ENCODE measurements at regions not wholly inside any gene's neighbourhood (a gene's known extent, or its start where the extent isn't known, plus 50 kb on each side); places are given as distances from the start of the nearest gene placed in this dataset.
"Not testable (repeated sequence)": the region's sequence is repeated elsewhere in the genome, so short reads cannot be mapped to it uniquely, and the experiment has no call there.

DNA sequence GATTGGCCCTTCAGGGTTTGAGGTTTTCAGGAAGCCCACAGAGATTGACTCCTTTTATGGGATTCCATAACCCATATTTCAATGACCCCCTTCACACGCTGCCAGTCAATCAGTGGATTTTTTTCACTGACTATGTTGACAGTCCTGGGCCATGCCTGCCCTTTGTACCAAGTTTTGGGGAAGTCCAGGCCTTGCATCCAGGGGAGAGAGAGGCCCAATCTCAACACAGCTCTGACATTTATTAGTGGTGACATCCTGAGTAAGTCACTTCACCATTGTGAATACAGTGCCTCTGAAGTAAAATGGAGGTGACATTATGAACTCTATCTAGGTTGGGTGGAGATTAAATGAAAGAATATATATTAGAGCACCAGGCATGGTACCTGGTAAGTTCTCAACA, 181.1 kb downstream of the NUFIP1 start:
- Mint-ChIP-seq H3K27me3 (peaks cover 2% of the 10 kb centered on the region), H3K9me3 (no peaks in the 10 kb centered on the region), H3K36me3 (peaks cover 1% of the 10 kb centered on the region), H3K4me1 (no peaks in the 10 kb centered on the region), H3K4me3 (no peak overlapping the region), H3K27ac (no peak overlapping the region)

GRCh38 chr13:44807449-44808034, 181.7 kb downstream of the NUFIP1 start:
- H3K27ac Mint-ChIP-seq: no peak overlapping the region
- no peaks in the 10 kb centered on the region for H3K9me3 Mint-ChIP-seq
- H3K27me3 Mint-ChIP-seq: peaks cover 2% of the 10 kb centered on the region
- H3K4me3 Mint-ChIP-seq: no peak overlapping the region
- peaks cover 1% of the 10 kb centered on the region for H3K36me3 Mint-ChIP-seq
- H3K4me1 Mint-ChIP-seq: no peaks in the 10 kb centered on the region

DNA sequence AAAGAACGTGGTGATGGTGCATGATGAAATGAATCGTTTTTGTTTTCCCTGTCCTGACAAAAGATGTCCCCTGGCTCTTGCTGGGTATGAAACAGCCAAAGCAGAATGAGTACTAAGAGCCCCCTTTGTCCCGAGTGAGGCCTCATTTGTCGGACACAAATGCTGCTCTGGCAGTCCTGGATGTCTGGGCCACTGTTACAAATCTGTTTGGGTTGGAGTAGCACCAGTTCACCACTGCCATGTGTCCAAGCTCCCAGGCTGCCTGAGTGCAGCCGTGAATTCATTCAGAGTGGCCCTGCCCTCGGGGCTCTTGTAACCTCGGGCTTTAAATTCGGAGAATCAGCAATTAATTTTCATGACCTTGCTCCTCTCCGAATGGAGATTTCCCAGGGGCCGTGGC, 182.4 kb downstream of the NUFIP1 start:
- no peaks in the 10 kb centered on the region for H3K4me1 Mint-ChIP-seq

GRCh38 chr13:44805585-44805984, 183.7 kb downstream of the NUFIP1 start:
- H3K4me1 Mint-ChIP-seq: no peaks in the 10 kb centered on the region

More for the DNA sequence above, 182.4 kb downstream of the NUFIP1 start:
- no peaks in the 10 kb centered on the region for H3K9me3 Mint-ChIP-seq
- H3K27ac Mint-ChIP-seq: no peak overlapping the region
- H3K36me3 Mint-ChIP-seq: peaks cover 1% of the 10 kb centered on the region
- no peak overlapping the region for H3K4me3 Mint-ChIP-seq
- H3K27me3 Mint-ChIP-seq: peaks cover 2% of the 10 kb centered on the region

DNA sequence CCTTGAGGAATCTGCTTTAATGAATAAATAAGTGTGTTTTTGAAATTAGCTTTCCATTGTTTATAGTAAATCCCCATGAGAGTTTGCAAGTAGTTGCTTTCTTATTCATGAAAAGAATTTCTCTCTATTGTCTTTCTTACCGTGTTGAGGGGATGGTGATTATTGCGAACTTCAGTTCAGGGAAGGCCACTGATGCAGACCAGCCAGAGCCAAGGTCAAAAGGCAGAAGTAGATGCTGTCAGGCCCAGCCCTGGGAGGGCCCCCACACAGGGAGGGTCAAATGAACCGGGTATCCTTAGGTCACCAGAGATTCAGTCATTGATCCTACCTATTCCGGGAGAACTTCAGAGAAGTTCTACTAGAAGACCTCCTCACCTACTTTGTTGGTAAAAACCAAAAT, 185.9 kb downstream of the NUFIP1 start:
- Mint-ChIP-seq H3K4me3 (no peak overlapping the region), H3K27me3 (no peaks in the 10 kb centered on the region), H3K36me3 (peaks cover 1% of the 10 kb centered on the region), H3K27ac (no peak overlapping the region), H3K4me1 (no peaks in the 10 kb centered on the region), H3K9me3 (no peaks in the 10 kb centered on the region)

More at GRCh38 chr13:44805585-44805984, 183.7 kb downstream of the NUFIP1 start:
- no peaks in the 10 kb centered on the region for H3K9me3 Mint-ChIP-seq
- H3K4me3 Mint-ChIP-seq: no peak overlapping the region
- no peak overlapping the region for H3K27ac Mint-ChIP-seq
- H3K36me3 Mint-ChIP-seq: peaks cover 1% of the 10 kb centered on the region
- H3K27me3 Mint-ChIP-seq: no peaks in the 10 kb centered on the region

DNA sequence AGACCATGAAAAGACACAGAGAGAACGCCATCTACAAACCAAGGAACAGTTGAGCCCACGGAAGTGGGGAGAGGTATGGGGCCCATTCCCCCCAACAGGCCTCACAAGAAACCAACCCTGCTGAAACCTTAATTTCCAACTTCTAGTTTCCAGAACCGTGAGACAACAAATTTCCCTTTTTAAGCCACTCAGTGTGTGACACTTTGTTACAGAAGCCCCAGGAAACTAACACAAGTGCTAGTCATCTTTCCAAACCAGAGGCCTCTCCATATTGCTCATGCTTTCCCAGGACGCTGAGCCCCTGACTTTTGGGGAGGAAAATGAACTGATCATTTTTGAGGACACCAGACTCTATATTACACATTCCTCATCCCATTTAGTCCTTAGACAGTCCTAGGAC, 186.8 kb downstream of the NUFIP1 start:
- Mint-ChIP-seq H3K4me1 (no peaks in the 10 kb centered on the region), H3K27me3 (no peaks in the 10 kb centered on the region), H3K36me3 (peaks cover 1% of the 10 kb centered on the region), H3K27ac (no peak overlapping the region), H3K9me3 (no peaks in the 10 kb centered on the region), H3K4me3 (no peak overlapping the region)

DNA sequence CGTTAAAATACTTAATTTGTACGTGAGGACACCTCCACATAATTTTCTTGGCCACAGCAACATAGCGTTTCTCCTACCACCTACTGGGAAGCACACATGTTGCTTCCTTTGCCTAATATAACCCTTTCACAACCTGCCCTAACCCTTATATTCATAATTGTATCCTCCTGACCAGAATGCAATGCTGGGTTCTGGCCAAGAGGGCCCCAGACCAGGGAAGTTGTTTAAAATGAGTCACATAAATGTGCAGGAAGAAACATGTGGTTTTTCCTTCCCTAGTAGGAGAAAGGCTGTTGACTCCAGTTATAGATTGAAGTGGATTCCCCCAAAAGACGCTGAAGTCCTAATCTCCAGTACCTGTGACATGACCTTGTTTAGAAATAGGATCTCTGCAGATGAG, 187.3 kb downstream of the NUFIP1 start:
- no peaks in the 10 kb centered on the region for H3K4me1 Mint-ChIP-seq
- no peaks in the 10 kb centered on the region for H3K27me3 Mint-ChIP-seq
- no peaks in the 10 kb centered on the region for H3K9me3 Mint-ChIP-seq
- H3K36me3 Mint-ChIP-seq: peaks cover 1% of the 10 kb centered on the region
- H3K27ac Mint-ChIP-seq: no peak overlapping the region
- no peak overlapping the region for H3K4me3 Mint-ChIP-seq

GRCh38 chr13:44800626-44801025, 188.6 kb downstream of the NUFIP1 start:
- Mint-ChIP-seq H3K4me3 (no peak overlapping the region), H3K27me3 (no peaks in the 10 kb centered on the region), H3K36me3 (peaks cover 1% of the 10 kb centered on the region), H3K4me1 (no peaks in the 10 kb centered on the region), H3K27ac (no peak overlapping the region), H3K9me3 (no peaks in the 10 kb centered on the region)

DNA sequence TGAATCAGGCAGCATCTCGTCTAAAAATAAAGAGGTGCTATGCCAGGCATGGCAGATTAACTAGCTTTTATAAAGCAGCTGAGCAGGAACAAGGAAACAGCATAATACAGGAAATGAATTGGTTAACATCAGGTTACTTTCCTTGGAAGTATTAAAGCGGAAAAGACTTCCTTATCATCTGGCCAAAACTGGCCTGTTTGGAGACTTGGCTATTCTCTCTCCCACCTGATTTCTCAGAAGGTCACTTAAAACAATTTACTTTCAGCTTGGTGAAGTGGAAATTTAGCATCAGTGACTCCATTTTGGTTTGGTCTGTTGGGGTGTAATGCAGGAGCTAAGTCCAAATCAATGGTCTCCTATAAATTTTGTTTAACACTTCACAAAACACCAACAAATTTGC, 191.6 kb downstream of the NUFIP1 start:
- H3K4me3 Mint-ChIP-seq: no peak overlapping the region
- H3K9me3 Mint-ChIP-seq: no peaks in the 10 kb centered on the region
- no peaks in the 10 kb centered on the region for H3K27me3 Mint-ChIP-seq
- no peaks in the 10 kb centered on the region for H3K36me3 Mint-ChIP-seq
- H3K4me1 Mint-ChIP-seq: no peaks in the 10 kb centered on the region
- no peak overlapping the region for H3K27ac Mint-ChIP-seq

DNA sequence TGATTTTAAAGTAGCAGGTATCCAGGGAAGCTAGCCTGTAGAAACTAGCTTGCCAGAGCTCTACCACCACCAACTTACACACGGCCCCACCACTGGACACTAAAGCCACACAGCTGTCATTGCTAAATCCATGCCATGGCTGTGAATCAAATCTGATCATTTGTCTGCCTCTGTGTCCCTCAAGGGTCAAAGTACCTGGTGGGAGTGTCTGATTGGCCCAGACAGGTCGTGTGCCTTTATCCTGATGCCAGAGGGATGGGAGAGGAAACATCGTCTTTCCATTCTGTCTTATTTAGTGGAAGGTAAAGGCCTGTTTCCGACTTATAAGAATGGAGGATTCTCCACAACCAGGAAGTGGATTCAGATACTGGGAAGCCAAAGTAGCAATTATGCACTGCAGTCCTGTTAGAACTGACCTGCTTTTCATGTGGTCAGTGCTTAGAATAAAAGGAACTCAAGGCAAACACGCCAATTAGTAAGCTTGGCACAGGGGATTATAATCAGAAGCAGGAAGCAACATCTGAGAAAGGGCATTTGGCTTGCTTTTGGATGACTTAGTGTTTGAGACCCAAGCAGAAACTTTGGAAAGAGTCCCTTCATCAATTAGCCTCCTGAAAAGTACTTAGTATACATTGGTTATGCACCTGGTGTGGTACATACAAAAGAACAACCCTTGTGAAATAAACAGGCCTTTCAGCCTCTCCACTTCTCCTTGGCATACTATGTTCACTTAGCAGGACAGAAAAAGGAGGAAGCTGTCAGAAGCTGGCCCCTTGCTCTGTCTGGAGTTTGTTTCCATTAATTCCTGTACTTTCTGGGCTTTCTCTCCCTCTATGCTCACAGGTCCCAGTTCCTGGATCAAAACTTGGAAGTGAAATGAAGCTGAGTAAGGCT, 192.4 kb downstream of the NUFIP1 start:
- no peaks in the 10 kb centered on the region for H3K9me3 Mint-ChIP-seq
- H3K4me1 Mint-ChIP-seq: no peaks in the 10 kb centered on the region
- no peaks in the 10 kb centered on the region for H3K27me3 Mint-ChIP-seq
- H3K36me3 Mint-ChIP-seq: no peaks in the 10 kb centered on the region
- no peak overlapping the region for H3K27ac Mint-ChIP-seq
- no peak overlapping the region for H3K4me3 Mint-ChIP-seq

GRCh38 chr13:44796039-44796438, 193.2 kb downstream of the NUFIP1 start:
- H3K4me3 Mint-ChIP-seq, H3K9me3 Mint-ChIP-seq, H3K4me1 Mint-ChIP-seq, H3K27ac Mint-ChIP-seq, H3K36me3 Mint-ChIP-seq, H3K27me3 Mint-ChIP-seq: not testable (repeated sequence)

DNA sequence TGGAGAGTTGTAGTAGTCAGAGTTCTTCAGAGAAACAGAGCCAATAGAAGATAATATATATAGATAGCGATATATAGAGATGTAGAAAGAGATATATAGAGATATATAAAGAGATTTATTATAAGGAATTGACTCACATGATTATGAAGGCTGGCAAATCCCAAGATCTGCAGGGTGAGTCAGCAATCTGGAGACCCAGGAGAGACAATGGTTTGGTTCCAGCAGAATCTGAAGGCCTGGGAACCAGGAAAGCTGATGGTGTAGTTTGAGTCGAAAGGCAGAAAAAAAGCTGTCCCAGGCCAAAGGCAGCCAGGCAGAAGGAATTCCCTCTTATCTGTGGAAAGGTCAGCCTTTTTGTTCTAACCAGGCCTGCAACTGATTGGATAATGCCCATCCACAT, 194.1 kb downstream of the NUFIP1 start:
- H3K9me3 Mint-ChIP-seq: no peaks in the 10 kb centered on the region
- H3K27ac Mint-ChIP-seq: no peak overlapping the region
- H3K4me1 Mint-ChIP-seq: no peaks in the 10 kb centered on the region
- H3K27me3 Mint-ChIP-seq: no peaks in the 10 kb centered on the region
- H3K4me3 Mint-ChIP-seq: no peak overlapping the region
- no peaks in the 10 kb centered on the region for H3K36me3 Mint-ChIP-seq

- H3K36me3 Mint-ChIP-seq: no peaks in the 10 kb centered on the region
- no peaks in the 10 kb centered on the region for H3K4me1 Mint-ChIP-seq
- H3K27me3 Mint-ChIP-seq: no peaks in the 10 kb centered on the region
- no peak overlapping the region for H3K4me3 Mint-ChIP-seq
- H3K27ac Mint-ChIP-seq: no peak overlapping the region
- H3K9me3 Mint-ChIP-seq: no peaks in the 10 kb centered on the region
These were observed 197.2 kb downstream of the NUFIP1 start for GRCh38 chr13:44792096-44792495.

GRCh38 chr13:44790289-44790688, 199.0 kb downstream of the NUFIP1 start:
- Mint-ChIP-seq H3K4me1 (no peaks in the 10 kb centered on the region), H3K9me3 (no peaks in the 10 kb centered on the region), H3K27me3 (no peaks in the 10 kb centered on the region), H3K4me3 (no peak overlapping the region), H3K27ac (no peak overlapping the region), H3K36me3 (no peaks in the 10 kb centered on the region)

GRCh38 chr13:44787617-44788016, 201.7 kb downstream of the NUFIP1 start:
- Mint-ChIP-seq H3K4me3 (no peak overlapping the region), H3K27me3 (peaks cover 1% of the 10 kb centered on the region), H3K4me1 (no peaks in the 10 kb centered on the region), H3K27ac (no peak overlapping the region), H3K36me3 (no peaks in the 10 kb centered on the region), H3K9me3 (no peaks in the 10 kb centered on the region)

DNA sequence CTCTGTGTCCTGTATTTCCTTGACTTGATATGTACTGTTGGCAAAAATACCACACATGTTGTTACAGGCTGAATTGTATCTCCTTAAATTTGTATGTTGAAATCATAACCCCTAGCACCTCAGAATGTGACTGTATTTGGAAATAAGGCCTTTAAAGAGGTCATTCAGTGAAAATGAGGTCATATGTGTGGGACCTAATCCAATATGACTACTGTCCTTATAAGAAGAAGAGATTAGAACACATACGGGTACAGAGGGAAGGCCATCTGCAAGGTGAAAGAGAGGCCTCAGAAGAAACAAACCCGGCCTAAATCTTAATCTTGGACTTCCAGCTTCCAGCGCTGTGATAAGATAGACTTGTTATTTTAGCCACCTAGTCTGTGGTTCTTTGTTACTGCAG, 202.5 kb downstream of the NUFIP1 start:
- no peak overlapping the region for H3K4me3 Mint-ChIP-seq
- no peaks in the 10 kb centered on the region for H3K9me3 Mint-ChIP-seq
- H3K27me3 Mint-ChIP-seq: peaks cover 3% of the 10 kb centered on the region
- no peak overlapping the region for H3K27ac Mint-ChIP-seq
- H3K4me1 Mint-ChIP-seq: no peaks in the 10 kb centered on the region
- no peaks in the 10 kb centered on the region for H3K36me3 Mint-ChIP-seq
